Endothelial cell of umbilical vein (primary cell): ENCODE measurements at regions not wholly inside any gene's neighbourhood (a gene's known extent, or its start where the extent isn't known, plus 50 kb on each side); places are given as distances from the start of the nearest gene placed in this dataset.

ENCODE experiments used
- EZH2 ChIP-seq: IDR thresholded peaks from 2 replicates; pipeline ENCODE4 v1.6.1; 2012; ENCODE audit warnings: borderline replicate concordance, low read depth, mild to moderate bottlenecking, moderate library complexity, low read length, inconsistent platforms; ENCODE audit not compliant: severe bottlenecking
- POLR2AphosphoS5 ChIP-seq: IDR thresholded peaks from 2 replicates; pipeline ENCODE4 v1.6.1; 2012; ENCODE audit warnings: low read depth, mild to moderate bottlenecking, control low read depth, low read length, moderate library complexity; ENCODE audit not compliant: insufficient read depth
- TF ChIP-seq, protein P1 (sequence below), 2 donors: IDR thresholded peaks; 1 replicate in 1 of 2; 2 replicates in 1 of 2; pipeline ENCODE4 v1.5.1; 2011; ENCODE audit warnings: low read length in 2 of 2, mild to moderate bottlenecking in 2 of 2, moderate library complexity in 2 of 2, control low read depth in 1 of 2, inconsistent platforms in 1 of 2, low read depth in 1 of 2; ENCODE audit not compliant: insufficient read depth in 1 of 2; ENCODE audit errors: extremely low read depth in 1 of 2

DNA sequence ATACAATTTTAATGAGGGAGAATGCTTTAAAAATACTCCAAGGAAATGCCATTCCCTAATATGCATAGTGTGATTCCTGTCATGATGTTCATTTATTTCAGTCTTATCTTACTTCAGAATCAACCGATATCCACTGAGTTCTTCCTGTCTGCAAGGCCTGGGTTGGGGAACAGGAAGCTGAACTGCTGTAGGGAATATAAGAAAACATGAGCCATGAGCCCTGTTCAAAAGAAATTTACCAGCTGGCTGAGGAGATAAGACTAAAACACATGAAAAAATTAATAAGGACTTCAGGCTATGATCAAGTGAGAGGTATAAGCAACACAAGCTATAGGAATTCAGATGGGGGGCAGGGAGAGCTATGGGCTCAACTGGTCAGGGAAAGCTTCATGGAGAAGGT lies 184.7 kb downstream of the PLPP4 start:
- peak; percentile 98 for TF ChIP-seq POLR2AphosphoS5
- TF ChIP-seq EZH2: no peak
- TF ChIP-seq, protein P1, sequence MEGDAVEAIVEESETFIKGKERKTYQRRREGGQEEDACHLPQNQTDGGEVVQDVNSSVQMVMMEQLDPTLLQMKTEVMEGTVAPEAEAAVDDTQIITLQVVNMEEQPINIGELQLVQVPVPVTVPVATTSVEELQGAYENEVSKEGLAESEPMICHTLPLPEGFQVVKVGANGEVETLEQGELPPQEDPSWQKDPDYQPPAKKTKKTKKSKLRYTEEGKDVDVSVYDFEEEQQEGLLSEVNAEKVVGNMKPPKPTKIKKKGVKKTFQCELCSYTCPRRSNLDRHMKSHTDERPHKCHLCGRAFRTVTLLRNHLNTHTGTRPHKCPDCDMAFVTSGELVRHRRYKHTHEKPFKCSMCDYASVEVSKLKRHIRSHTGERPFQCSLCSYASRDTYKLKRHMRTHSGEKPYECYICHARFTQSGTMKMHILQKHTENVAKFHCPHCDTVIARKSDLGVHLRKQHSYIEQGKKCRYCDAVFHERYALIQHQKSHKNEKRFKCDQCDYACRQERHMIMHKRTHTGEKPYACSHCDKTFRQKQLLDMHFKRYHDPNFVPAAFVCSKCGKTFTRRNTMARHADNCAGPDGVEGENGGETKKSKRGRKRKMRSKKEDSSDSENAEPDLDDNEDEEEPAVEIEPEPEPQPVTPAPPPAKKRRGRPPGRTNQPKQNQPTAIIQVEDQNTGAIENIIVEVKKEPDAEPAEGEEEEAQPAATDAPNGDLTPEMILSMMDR (IDR thresholded peaks at IDR 0.05; ENCODE audit: extremely low read depth in 1 of 2, insufficient read depth in 1 of 2, low read depth in 1 of 2, low read length in 2 of 2): no peak
